GM13977 (cell line): ENCODE measurements at regions not wholly inside any gene's neighbourhood (a gene's known extent, or its start where the extent isn't known, plus 50 kb on each side); places are given as distances from the start of the nearest gene placed in this dataset.
"Not testable (repeated sequence)": the region's sequence is repeated elsewhere in the genome, so short reads cannot be mapped to it uniquely, and the experiment has no call there.

Experiments
- DNase-seq: peaks from one replicate; pipeline ENCODE4 v3.0.0; 2012; ENCODE audit warnings: low spot score
- CTCF ChIP-seq: IDR thresholded peaks from 2 replicates; pipeline ENCODE4 v1.5.1; 2012; ENCODE audit warnings: mild to moderate bottlenecking, control low read depth; ENCODE audit not compliant: insufficient read depth; ENCODE audit errors: extremely low read depth, missing control alignments
- in situ Hi-C: fragments of 300-500 bp; cut with MboI; formaldehyde crosslinking; loops from one replicate; pipeline ENCODE4 v1.12.0; 2022; ENCODE audit warnings: low sequenced_read_pairs, low pct_unique_long_range_greater_than_20kb, mixed read lengths, inconsistent platforms; ENCODE audit not compliant: unreplicated experiment

GRCh38 chr3:22734756-22735155, 468.4 kb upstream of the UBE2E2 start:
- TF ChIP-seq CTCF: no peak
- in situ Hi-C loops: no loop called here
- no peak for DNase-seq

GRCh38 chr3:22735373-22735772, 467.8 kb upstream of the UBE2E2 start:
- no peak for DNase-seq
- in situ Hi-C loops: no loop called here
- no peak for TF ChIP-seq CTCF

GRCh38 chr3:22743386-22743785, 459.7 kb upstream of the UBE2E2 start:
- in situ Hi-C loops: not testable (repeated sequence)

GRCh38 chr3:22745321-22745720, 457.8 kb upstream of the UBE2E2 start:
- in situ Hi-C loops: no loop called here
- no peak for TF ChIP-seq CTCF
- no peak for DNase-seq

More at GRCh38 chr3:22743386-22743785, 459.7 kb upstream of the UBE2E2 start:
- DNase-seq: not testable (repeated sequence)

GRCh38 chr3:22746221-22746620, 456.9 kb upstream of the UBE2E2 start:
- in situ Hi-C loops: no loop called here
- no peak for TF ChIP-seq CTCF
- DNase-seq: no peak

- TF ChIP-seq CTCF: no peak
- in situ Hi-C loops: no loop called here
- no peak for DNase-seq
Observed at GRCh38 chr3:22748453-22749045, 454.6 kb upstream of the UBE2E2 start.

GRCh38 chr3:22759636-22760310, 443.4 kb upstream of the UBE2E2 start:
- TF ChIP-seq CTCF: no peak
- DNase-seq: no peak
- in situ Hi-C loops: no loop called here
